H1 (cell line): ENCODE measurements at regions not wholly inside any gene's neighbourhood (a gene's known extent, or its start where the extent isn't known, plus 50 kb on each side); places are given as distances from the start of the nearest gene placed in this dataset.

ENCODE experiments used
- CTCF ChIA-PET: fragments of 300-600 bp; sonication (Branson Sonifier 250); formaldehyde crosslinking; loops from one replicate; lab custom pipeline; 2021; ENCODE audit not compliant: partially characterized antibody; lab: Charles Lee
- POLR2A ChIA-PET: fragments of 300-600 bp; sonication (Branson Sonifier 250); formaldehyde crosslinking; loops from one replicate; lab custom pipeline; 2021; ENCODE audit warnings: inconsistent platforms; ENCODE audit not compliant: partially characterized antibody; lab: Charles Lee
- DNase-seq, 2 experiments: peaks; one replicate each; pipeline versions ENCODE4 v3.0.0 to v3.0.0-alpha.2; 2010 to 2022; ENCODE audit warnings: low spot score in 2 of 2, low read depth in 1 of 2, mixed read lengths in 1 of 2
- FAIRE-seq: peaks from 2 replicates; lab custom pipeline; 2011; peaks lifted over from hg19 to GRCh38; lab: Jason Lieb, UNC
- H2AFZ ChIP-seq: 2 replicates; pipeline ENCODE4 v1.8.1; 2012; ENCODE audit warnings: low read length, inconsistent platforms
- H2AK5ac ChIP-seq: 2 replicates; pipeline ENCODE4 v1.6.1; 2013; ENCODE audit warnings: low read depth, low read length
- H2BK120ac ChIP-seq: replicated peaks from 2 replicates; pipeline ENCODE3; 2013; ENCODE audit warnings: low read depth, low read length, inconsistent platforms
- H2BK12ac ChIP-seq: 2 replicates; pipeline ENCODE4 v1.6.1; 2013; ENCODE audit warnings: low read depth, low read length
- H2BK15ac ChIP-seq: 2 replicates; pipeline ENCODE4 v1.6.1; 2013; ENCODE audit warnings: low read length
- H2BK20ac ChIP-seq: 2 replicates; pipeline ENCODE4 v1.6.1; 2013; ENCODE audit warnings: low read length
- H2BK5ac ChIP-seq: 2 replicates; pipeline ENCODE4 v1.6.1; 2013; ENCODE audit warnings: low read depth, low read length
- H3K14ac ChIP-seq: 2 replicates; pipeline ENCODE4 v1.6.1; 2013; ENCODE audit warnings: inconsistent platforms; ENCODE audit not compliant: insufficient read length
- H3K18ac ChIP-seq: 2 replicates; pipeline ENCODE4 v1.6.1; 2013; ENCODE audit warnings: low read length; ENCODE audit errors: extremely low read depth
- H3K23ac ChIP-seq: 2 replicates; pipeline ENCODE4 v1.6.1; 2013; ENCODE audit warnings: inconsistent platforms; ENCODE audit not compliant: insufficient read length
- H3K23me2 ChIP-seq: 2 replicates; pipeline ENCODE4 v1.6.1; 2013; ENCODE audit warnings: low read depth, low read length
- H3K27ac ChIP-seq: 2 replicates; pipeline ENCODE4 v1.6.1; 2011; ENCODE audit warnings: low read depth, low read length, inconsistent platforms
- H3K27me3 ChIP-seq, 4 experiments: replicated peaks in 1 of 4; 1 replicate in 1 of 4; 2 replicates in 3 of 4; pipeline versions ENCODE4 v1.6.1 to v1.8.1; 2011 to 2013; ENCODE audit warnings: low read length in 3 of 4, mild to moderate bottlenecking in 3 of 4, inconsistent platforms in 2 of 4, mixed read lengths in 2 of 4, moderate library complexity in 1 of 4; ENCODE audit not compliant: control insufficient read depth in 3 of 4, insufficient read depth in 3 of 4; ENCODE audit errors: extremely low read depth in 1 of 4
- H3K36me3 ChIP-seq, 4 experiments: 2 replicates each; pipeline versions ENCODE4 v1.6.1 to v1.8.1; 2011 to 2013; ENCODE audit warnings: mild to moderate bottlenecking in 4 of 4, low read length in 3 of 4, moderate library complexity in 2 of 4, control low read depth in 1 of 4, inconsistent platforms in 1 of 4; ENCODE audit not compliant: insufficient read depth in 4 of 4, control insufficient read depth in 2 of 4
- H3K4ac ChIP-seq: replicated peaks from 2 replicates; pipeline ENCODE3; 2013; ENCODE audit warnings: low read length, low read depth, mixed read lengths, inconsistent platforms; ENCODE audit not compliant: insufficient read length
- H3K4me1 ChIP-seq, 4 experiments: replicated peaks in 1 of 4; 1 replicate in 1 of 4; 2 replicates in 3 of 4; pipeline versions ENCODE4 v1.6.1 to v1.8.1; 2011 to 2013; ENCODE audit warnings: low read length in 3 of 4, inconsistent platforms in 2 of 4, mixed read lengths in 1 of 4; ENCODE audit not compliant: insufficient read depth in 4 of 4, control insufficient read depth in 3 of 4
- H3K4me2 ChIP-seq, 2 experiments: 2 replicates each; pipeline versions ENCODE4 v1.6.1 to v1.8.1; 2011 to 2013; ENCODE audit warnings: low read depth in 2 of 2, low read length in 2 of 2, control low read depth in 1 of 2, inconsistent platforms in 1 of 2, mild to moderate bottlenecking in 1 of 2; ENCODE audit not compliant: insufficient read depth in 1 of 2
- H3K4me3 ChIP-seq, 4 experiments: fragments of 200-600, 300-600 bp in 1 of 4; sonication (generic), shearing (Covaris generic), sonication (Bioruptor Twin) in 1 of 4; 2 replicates each; pipeline versions ENCODE4 v1.5.1 to v1.8.1; 2011 to 2016; ENCODE audit warnings: low read length in 4 of 4, low read depth in 3 of 4, control low read depth in 2 of 4, inconsistent platforms in 2 of 4, mild to moderate bottlenecking in 2 of 4, mixed read lengths in 1 of 4, moderate library complexity in 1 of 4; ENCODE audit not compliant: insufficient read depth in 2 of 4; ENCODE audit errors: extremely low read depth in 1 of 4
- H3K56ac ChIP-seq: replicated peaks from 2 replicates; pipeline ENCODE3; 2013; ENCODE audit warnings: low read depth, mild to moderate bottlenecking, mixed read lengths, low read length, inconsistent platforms; ENCODE audit not compliant: insufficient read length
- H3K79me1 ChIP-seq: 2 replicates; pipeline ENCODE4 v1.6.1; 2013; ENCODE audit warnings: low read depth, low read length, control low read depth
- H3K79me2 ChIP-seq, 2 experiments: 2 replicates each; pipeline versions ENCODE4 v1.6.1 to v1.8.1; 2012 to 2013; ENCODE audit warnings: low read length in 2 of 2, mild to moderate bottlenecking in 2 of 2, inconsistent platforms in 1 of 2; ENCODE audit not compliant: insufficient read depth in 2 of 2, control insufficient read depth in 1 of 2
- H3K9ac ChIP-seq, 4 experiments: replicated peaks in 1 of 4; 1 replicate in 1 of 4; 2 replicates in 3 of 4; pipeline versions ENCODE4 v1.6.1 to v1.8.1; 2011 to 2013; ENCODE audit warnings: low read depth in 3 of 4, low read length in 3 of 4, control low read depth in 2 of 4, mild to moderate bottlenecking in 2 of 4, moderate library complexity in 2 of 4, inconsistent platforms in 1 of 4; ENCODE audit errors: extremely low read depth in 1 of 4
- H3K9me3 ChIP-seq, 2 experiments: 2 replicates each; pipeline versions ENCODE4 v1.6.1 to v1.8.1; 2012 to 2013; ENCODE audit warnings: mild to moderate bottlenecking in 2 of 2, moderate library complexity in 2 of 2, control low read depth in 1 of 2, inconsistent platforms in 1 of 2, low read depth in 1 of 2, low read length in 1 of 2, mixed read lengths in 1 of 2; ENCODE audit not compliant: insufficient read depth in 2 of 2
- H4K20me1 ChIP-seq, 2 experiments: replicated peaks in 1 of 2; 2 replicates each; pipeline versions ENCODE3 to v1.8.1; 2011 to 2013; ENCODE audit warnings: inconsistent platforms in 2 of 2, low read length in 2 of 2, mild to moderate bottlenecking in 1 of 2; ENCODE audit not compliant: insufficient read depth in 2 of 2, control insufficient read depth in 1 of 2
- H4K5ac ChIP-seq: 2 replicates; pipeline ENCODE4 v1.6.1; 2013; ENCODE audit warnings: low read length, low read depth, mixed read lengths, inconsistent platforms; ENCODE audit not compliant: insufficient read length
- H4K8ac ChIP-seq: 2 replicates; pipeline ENCODE4 v1.8.0; 2013; ENCODE audit warnings: mild to moderate bottlenecking, moderate library complexity, low read length, inconsistent platforms; ENCODE audit not compliant: insufficient read depth; ENCODE audit errors: extremely low read depth
- H4K91ac ChIP-seq: replicated peaks from 2 replicates; pipeline ENCODE3; 2013; ENCODE audit warnings: low read length, mixed read lengths, inconsistent platforms; ENCODE audit not compliant: insufficient read length
- BCL11A ChIP-seq, 2 experiments: IDR thresholded peaks; one replicate each; pipeline ENCODE4 v1.6.1; 2011; ENCODE audit warnings: low read depth in 2 of 2, low read length in 2 of 2, mild to moderate bottlenecking in 2 of 2
- CREB1 ChIP-seq: IDR thresholded peaks from 2 replicates; pipeline ENCODE4 v1.6.1; 2012; ENCODE audit warnings: inconsistent platforms
- GTF2F1 ChIP-seq: IDR thresholded peaks from 2 replicates; pipeline ENCODE4 v1.6.1; 2012; ENCODE audit warnings: low read depth, low read length, improper control_type of control experiment, borderline replicate concordance
- HDAC2 ChIP-seq, 2 experiments: fragments of 300-600 bp in 1 of 2; sonication (generic) in 1 of 2; IDR thresholded peaks; 2 replicates each; pipeline ENCODE4 v1.6.1; 2011 to 2012; ENCODE audit warnings: low read depth in 2 of 2, low read length in 2 of 2, mild to moderate bottlenecking in 2 of 2, moderate library complexity in 2 of 2, borderline replicate concordance in 1 of 2, inconsistent platforms in 1 of 2
- KDM4A ChIP-seq: IDR thresholded peaks from one replicate; pipeline ENCODE4 v1.7.1; 2012; ENCODE audit warnings: low read depth, mild to moderate bottlenecking, moderate library complexity, low read length, inconsistent platforms; ENCODE audit not compliant: severe bottlenecking
- RFX5 ChIP-seq: IDR thresholded peaks from 2 replicates; pipeline ENCODE4 v1.6.1; 2011; ENCODE audit warnings: low read depth, low read length, improper control_type of control experiment, borderline replicate concordance
- SP1 ChIP-seq: IDR thresholded peaks from 2 replicates; pipeline ENCODE4 v1.6.1; 2011; ENCODE audit warnings: low read depth, low read length
- TEAD4 ChIP-seq: IDR thresholded peaks from 2 replicates; pipeline ENCODE4 v1.6.1; 2012; ENCODE audit warnings: low read depth, low read length, inconsistent platforms, mixed read lengths
- WGBS, 2 experiments: shearing (Covaris generic) in 1 of 2; methylation state at CpG; one replicate each; pipeline versions ENCODE4 v1.1.6 to v1.1.7; 2013 to 2015; ENCODE audit warnings: low lambda C conversion rate in 2 of 2, mixed read lengths in 2 of 2, inconsistent platforms in 1 of 2, low coverage in 1 of 2, missing lambda C conversion rate in 1 of 2; ENCODE audit not compliant: insufficient replicate concordance in 2 of 2, insufficient coverage in 1 of 2, insufficient read length in 1 of 2; ENCODE audit errors: extremely low coverage in 1 of 2, missing lambda C conversion rate in 1 of 2; 5-methylcytosine and 5-hydroxymethylcytosine counted together
- TF ChIP-seq, protein P1 (sequence below): IDR thresholded peaks from 2 replicates; pipeline ENCODE4 v1.6.1; 2011; ENCODE audit warnings: low read depth, mild to moderate bottlenecking, low read length; ENCODE audit not compliant: insufficient read depth
- TF ChIP-seq, protein P2 (sequence below): IDR thresholded peaks from 2 replicates; pipeline ENCODE4 v1.6.1; 2012; ENCODE audit warnings: inconsistent platforms

DNA sequence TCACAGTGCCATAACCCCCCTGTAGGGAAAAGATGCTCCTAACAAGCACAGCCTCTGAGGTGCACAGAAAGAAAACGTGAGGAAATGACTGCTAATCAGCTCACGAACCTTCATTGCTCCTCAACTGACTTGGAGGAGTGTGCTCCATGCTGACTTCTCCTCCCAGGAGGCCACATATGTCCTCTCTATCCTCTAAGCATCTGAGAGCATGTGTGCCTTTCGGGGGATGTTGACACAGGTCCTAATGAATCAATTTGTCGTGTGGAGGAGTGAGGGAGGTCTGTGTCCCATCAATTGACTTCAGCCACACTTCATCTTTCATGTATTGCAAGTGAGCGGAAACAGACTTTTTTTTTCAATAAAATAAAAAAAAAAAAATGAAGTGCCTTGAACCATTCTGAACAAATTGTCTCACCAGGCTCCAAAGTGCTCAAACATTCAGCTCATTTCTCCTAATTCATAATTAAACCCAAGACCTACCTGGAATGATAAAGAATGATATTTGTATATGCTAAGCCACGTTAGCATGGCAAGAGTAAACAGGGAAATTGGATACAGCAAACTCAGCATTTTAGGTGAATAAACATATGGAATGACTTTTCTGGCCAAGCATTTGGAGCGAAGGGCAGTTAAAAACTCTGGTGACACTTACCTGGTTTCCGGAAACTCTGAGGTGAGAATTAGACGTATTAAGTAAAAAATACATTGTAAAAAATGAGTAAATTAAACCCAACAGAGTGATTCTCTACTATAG, 317.6 kb upstream of the FAT3 start:
- H3K14ac ChIP-seq = no peak overlapping the region

More for the DNA sequence above, 317.6 kb upstream of the FAT3 start:
- Histone ChIP-seq H4K20me1 (no peaks in the 10 kb centered on the region), H3K23ac (no peak overlapping the region), H2BK20ac (no peak overlapping the region), H2BK5ac (no peak overlapping the region), H3K4ac (no peak overlapping the region), H3K56ac (no peak overlapping the region), H4K5ac (no peak overlapping the region), H2BK12ac (no peak overlapping the region), H3K4me1 (no peaks in the 10 kb centered on the region; a peak in 1 of 7 replicates), H3K23me2 (no peaks in the 10 kb centered on the region), H3K9me3 (0 out of 4 replicates have a peak, but pooled peaks cover 0 to 3% of the 10 kb centered on the region in 2 experiments), H3K18ac (no peak overlapping the region), H3K9ac (no peak overlapping the region), H3K36me3 (no peaks in the 10 kb centered on the region), H2BK15ac (no peak overlapping the region), H4K91ac (no peak overlapping the region), H3K27ac (no peak overlapping the region), H3K79me1 (no peaks in the 10 kb centered on the region; the same call in 1 of the 2 replicates), H3K79me2 (no peaks in the 10 kb centered on the region), H2BK120ac (no peak overlapping the region), H4K8ac (no peak overlapping the region), H3K4me3 (no peak overlapping the region), H3K4me2 (no peak overlapping the region), H3K27me3 (no peaks in the 10 kb centered on the region), H2AK5ac (no peak overlapping the region), H2AFZ (no peak overlapping the region)
- FAIRE-seq = no peak
- WGBS, 2 experiments = 87% methylated on average over 9 of the region's 9 CpGs; no CpG with 5 or more reads in 1 of the 2 experiments
- TF ChIP-seq, protein P1, sequence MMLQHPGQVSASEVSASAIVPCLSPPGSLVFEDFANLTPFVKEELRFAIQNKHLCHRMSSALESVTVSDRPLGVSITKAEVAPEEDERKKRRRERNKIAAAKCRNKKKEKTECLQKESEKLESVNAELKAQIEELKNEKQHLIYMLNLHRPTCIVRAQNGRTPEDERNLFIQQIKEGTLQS = no peak
- no peak for TF ChIP-seq BCL11A (IDR thresholded peaks at IDR 0.05; ENCODE audit: low read depth in 2 of 2, low read length in 2 of 2)
- TF ChIP-seq SP1 = no peak
- no peak for TF ChIP-seq CREB1
- TF ChIP-seq TEAD4 = no peak
- TF ChIP-seq, protein P2, sequence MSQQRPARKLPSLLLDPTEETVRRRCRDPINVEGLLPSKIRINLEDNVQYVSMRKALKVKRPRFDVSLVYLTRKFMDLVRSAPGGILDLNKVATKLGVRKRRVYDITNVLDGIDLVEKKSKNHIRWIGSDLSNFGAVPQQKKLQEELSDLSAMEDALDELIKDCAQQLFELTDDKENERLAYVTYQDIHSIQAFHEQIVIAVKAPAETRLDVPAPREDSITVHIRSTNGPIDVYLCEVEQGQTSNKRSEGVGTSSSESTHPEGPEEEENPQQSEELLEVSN = no peak
- TF ChIP-seq GTF2F1 = no peak
- no peak for TF ChIP-seq RFX5
- TF ChIP-seq HDAC2 (IDR thresholded peaks at IDR 0.05; ENCODE audit: borderline replicate concordance in 1 of 2, low read depth in 2 of 2, low read length in 2 of 2) = no peak
- TF ChIP-seq KDM4A = no peak
- DNase-seq = no peak
- CTCF ChIA-PET = interaction anchor here (0.7 kb wide), 1 partner anchor 913 kb away, joined by 4 read pairs; no protein-coding TSS in a partner anchor
- POLR2A ChIA-PET = no interaction called here
